C4-2B (cell line): ENCODE measurements at regions not wholly inside any gene's neighbourhood (a gene's known extent, or its start where the extent isn't known, plus 50 kb on each side); places are given as distances from the start of the nearest gene placed in this dataset.

Experiments
- ZFX ChIP-seq: fragments of 450-650 bp; IDR thresholded peaks from 2 replicates; pipeline ENCODE4 v1.6.1; 2017
- TF ChIP-seq, protein P1 (sequence below): fragments of 450-650 bp; conservative IDR thresholded peaks from 2 replicates; pipeline ENCODE4 v1.5.1; 2017; ENCODE audit warnings: mild to moderate bottlenecking

DNA sequence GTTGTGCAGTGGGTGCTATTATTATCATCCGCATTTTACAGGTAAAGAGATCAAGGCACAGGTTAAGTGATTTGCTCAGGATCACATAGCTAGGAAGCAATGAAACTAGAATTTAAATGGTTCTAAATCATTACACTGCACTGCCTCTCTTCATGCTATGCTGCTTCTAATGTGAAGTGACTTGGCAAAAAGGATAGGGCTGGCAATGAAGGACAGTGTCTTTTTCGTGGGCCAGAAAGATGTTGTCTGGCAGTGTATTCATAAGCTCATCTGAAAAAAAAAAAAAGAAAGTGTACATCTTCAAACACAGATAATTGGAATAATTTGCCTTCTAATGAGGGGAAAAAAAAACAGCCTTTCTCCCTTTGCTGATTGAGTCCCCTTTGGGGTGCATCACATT, 132.2 kb upstream of the FUNDC1 start:
- TF ChIP-seq, protein P1, sequence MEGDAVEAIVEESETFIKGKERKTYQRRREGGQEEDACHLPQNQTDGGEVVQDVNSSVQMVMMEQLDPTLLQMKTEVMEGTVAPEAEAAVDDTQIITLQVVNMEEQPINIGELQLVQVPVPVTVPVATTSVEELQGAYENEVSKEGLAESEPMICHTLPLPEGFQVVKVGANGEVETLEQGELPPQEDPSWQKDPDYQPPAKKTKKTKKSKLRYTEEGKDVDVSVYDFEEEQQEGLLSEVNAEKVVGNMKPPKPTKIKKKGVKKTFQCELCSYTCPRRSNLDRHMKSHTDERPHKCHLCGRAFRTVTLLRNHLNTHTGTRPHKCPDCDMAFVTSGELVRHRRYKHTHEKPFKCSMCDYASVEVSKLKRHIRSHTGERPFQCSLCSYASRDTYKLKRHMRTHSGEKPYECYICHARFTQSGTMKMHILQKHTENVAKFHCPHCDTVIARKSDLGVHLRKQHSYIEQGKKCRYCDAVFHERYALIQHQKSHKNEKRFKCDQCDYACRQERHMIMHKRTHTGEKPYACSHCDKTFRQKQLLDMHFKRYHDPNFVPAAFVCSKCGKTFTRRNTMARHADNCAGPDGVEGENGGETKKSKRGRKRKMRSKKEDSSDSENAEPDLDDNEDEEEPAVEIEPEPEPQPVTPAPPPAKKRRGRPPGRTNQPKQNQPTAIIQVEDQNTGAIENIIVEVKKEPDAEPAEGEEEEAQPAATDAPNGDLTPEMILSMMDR, result no peak
- no peak for TF ChIP-seq ZFX
